ENCODE measurements at regions not wholly inside any gene's neighbourhood (a gene's known extent, or its start where the extent isn't known, plus 50 kb on each side); places are given as distances from the start of the nearest gene placed in this dataset.

- Histone ChIP-seq H3K36me3 (ENCODE audit: control insufficient read depth in 1 of 2, insufficient read depth in 2 of 2, low read length in 2 of 2) (no peaks in the 10 kb centered on the region), H3K27ac (ENCODE audit: low read depth, low read length) (no peak overlapping the region), H3K9me3 (ENCODE audit: control insufficient read depth in 1 of 2, insufficient read depth in 1 of 2, low read depth in 1 of 2, low read length in 2 of 2) (no peaks in the 10 kb centered on the region), H3K4me2 (ENCODE audit: low read length) (no peak overlapping the region), H3K79me2 (ENCODE audit: insufficient read depth, low read length) (no peaks in the 10 kb centered on the region), H3K9ac (ENCODE audit: low read length) (no peak overlapping the region), H4K20me1 (ENCODE audit: insufficient read depth) (no peaks in the 10 kb centered on the region), H3K27me3 (ENCODE audit: insufficient read depth, low read length) (peaks cover 45% of the 10 kb centered on the region), H3K9me2 (ENCODE audit: insufficient read depth) (no peaks in the 10 kb centered on the region), H3K4me1 (ENCODE audit: control insufficient read depth in 1 of 2, insufficient read depth in 2 of 2, low read length in 2 of 2) (no peaks in the 10 kb centered on the region), H3K4me3 (replicated peaks in 1 of 2; ENCODE audit: low read depth in 1 of 2, low read length in 2 of 2) (no peak overlapping the region), H2AFZ (ENCODE audit: low read depth, low read length, poor library complexity, severe bottlenecking) (no peak overlapping the region)
- DNase-seq (ENCODE audit: low read depth, low spot score) (no peak), ATAC-seq (no peak)
- CTCF ChIA-PET, result no interaction called here
- intact Hi-C loops (cut with micrococcal nuclease), result no loop called here
- BruUV-seq (replicated peaks), result no TSS peak
- POLR2A ChIA-PET, result no interaction called here
- RAD21 ChIA-PET (ENCODE audit: low non-redundant PET in 1 of 2, low total read pairs in 2 of 2, uncharacterized antibody in 2 of 2, unreplicated experiment in 2 of 2), result no interaction called here
- TF ChIP-seq POLR2A (IDR thresholded peaks at IDR 0.05; ENCODE audit: borderline replicate concordance, extremely low read depth, insufficient read depth, insufficient read length) (no peak), EZH2 (IDR thresholded peaks at IDR 0.05) (no peak), SRF (IDR thresholded peaks at IDR 0.05; ENCODE audit: low read depth) (no peak), EGR1 (IDR thresholded peaks at IDR 0.05; ENCODE audit: low read depth) (no peak), SP1 (IDR thresholded peaks at IDR 0.05; ENCODE audit: low read depth) (no peak), CEBPB (IDR thresholded peaks at IDR 0.05; ENCODE audit: low read depth) (no peak), TCF7L2 (IDR thresholded peaks at IDR 0.05; ENCODE audit: borderline replicate concordance, extremely low read depth, insufficient read depth, insufficient read length) (no peak), FOSL1 (IDR thresholded peaks at IDR 0.05; ENCODE audit: low read depth) (no peak), SIN3A (IDR thresholded peaks at IDR 0.05; ENCODE audit: low read depth) (no peak), POLR2AphosphoS5 (IDR thresholded peaks at IDR 0.05; ENCODE audit: low read depth, low read length) (no peak), RAD21 (IDR thresholded peaks at IDR 0.05; ENCODE audit: low read depth) (no peak), JUND (IDR thresholded peaks at IDR 0.05) (no peak), ELF1 (IDR thresholded peaks at IDR 0.05; ENCODE audit: borderline replicate concordance, low read depth) (no peak)
- TF ChIP-seq, protein P1, sequence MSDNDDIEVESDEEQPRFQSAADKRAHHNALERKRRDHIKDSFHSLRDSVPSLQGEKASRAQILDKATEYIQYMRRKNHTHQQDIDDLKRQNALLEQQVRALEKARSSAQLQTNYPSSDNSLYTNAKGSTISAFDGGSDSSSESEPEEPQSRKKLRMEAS (IDR thresholded peaks at IDR 0.05), result no peak
- TF ChIP-seq, protein P2, sequence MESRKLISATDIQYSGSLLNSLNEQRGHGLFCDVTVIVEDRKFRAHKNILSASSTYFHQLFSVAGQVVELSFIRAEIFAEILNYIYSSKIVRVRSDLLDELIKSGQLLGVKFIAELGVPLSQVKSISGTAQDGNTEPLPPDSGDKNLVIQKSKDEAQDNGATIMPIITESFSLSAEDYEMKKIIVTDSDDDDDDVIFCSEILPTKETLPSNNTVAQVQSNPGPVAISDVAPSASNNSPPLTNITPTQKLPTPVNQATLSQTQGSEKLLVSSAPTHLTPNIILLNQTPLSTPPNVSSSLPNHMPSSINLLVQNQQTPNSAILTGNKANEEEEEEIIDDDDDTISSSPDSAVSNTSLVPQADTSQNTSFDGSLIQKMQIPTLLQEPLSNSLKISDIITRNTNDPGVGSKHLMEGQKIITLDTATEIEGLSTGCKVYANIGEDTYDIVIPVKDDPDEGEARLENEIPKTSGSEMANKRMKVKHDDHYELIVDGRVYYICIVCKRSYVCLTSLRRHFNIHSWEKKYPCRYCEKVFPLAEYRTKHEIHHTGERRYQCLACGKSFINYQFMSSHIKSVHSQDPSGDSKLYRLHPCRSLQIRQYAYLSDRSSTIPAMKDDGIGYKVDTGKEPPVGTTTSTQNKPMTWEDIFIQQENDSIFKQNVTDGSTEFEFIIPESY (IDR thresholded peaks at IDR 0.05; ENCODE audit: extremely low read depth, insufficient replicate concordance, low read length), result no peak
- TF ChIP-seq, protein P3, sequence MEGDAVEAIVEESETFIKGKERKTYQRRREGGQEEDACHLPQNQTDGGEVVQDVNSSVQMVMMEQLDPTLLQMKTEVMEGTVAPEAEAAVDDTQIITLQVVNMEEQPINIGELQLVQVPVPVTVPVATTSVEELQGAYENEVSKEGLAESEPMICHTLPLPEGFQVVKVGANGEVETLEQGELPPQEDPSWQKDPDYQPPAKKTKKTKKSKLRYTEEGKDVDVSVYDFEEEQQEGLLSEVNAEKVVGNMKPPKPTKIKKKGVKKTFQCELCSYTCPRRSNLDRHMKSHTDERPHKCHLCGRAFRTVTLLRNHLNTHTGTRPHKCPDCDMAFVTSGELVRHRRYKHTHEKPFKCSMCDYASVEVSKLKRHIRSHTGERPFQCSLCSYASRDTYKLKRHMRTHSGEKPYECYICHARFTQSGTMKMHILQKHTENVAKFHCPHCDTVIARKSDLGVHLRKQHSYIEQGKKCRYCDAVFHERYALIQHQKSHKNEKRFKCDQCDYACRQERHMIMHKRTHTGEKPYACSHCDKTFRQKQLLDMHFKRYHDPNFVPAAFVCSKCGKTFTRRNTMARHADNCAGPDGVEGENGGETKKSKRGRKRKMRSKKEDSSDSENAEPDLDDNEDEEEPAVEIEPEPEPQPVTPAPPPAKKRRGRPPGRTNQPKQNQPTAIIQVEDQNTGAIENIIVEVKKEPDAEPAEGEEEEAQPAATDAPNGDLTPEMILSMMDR (IDR thresholded peaks at IDR 0.05 in 2 of 3, conservative IDR thresholded peaks at IDR 0.05 in 1 of 3; ENCODE audit: borderline replicate concordance in 1 of 3, insufficient read depth in 1 of 3, low read depth in 2 of 3, low read length in 2 of 3), result no peak
- TF ChIP-seq, protein P4, sequence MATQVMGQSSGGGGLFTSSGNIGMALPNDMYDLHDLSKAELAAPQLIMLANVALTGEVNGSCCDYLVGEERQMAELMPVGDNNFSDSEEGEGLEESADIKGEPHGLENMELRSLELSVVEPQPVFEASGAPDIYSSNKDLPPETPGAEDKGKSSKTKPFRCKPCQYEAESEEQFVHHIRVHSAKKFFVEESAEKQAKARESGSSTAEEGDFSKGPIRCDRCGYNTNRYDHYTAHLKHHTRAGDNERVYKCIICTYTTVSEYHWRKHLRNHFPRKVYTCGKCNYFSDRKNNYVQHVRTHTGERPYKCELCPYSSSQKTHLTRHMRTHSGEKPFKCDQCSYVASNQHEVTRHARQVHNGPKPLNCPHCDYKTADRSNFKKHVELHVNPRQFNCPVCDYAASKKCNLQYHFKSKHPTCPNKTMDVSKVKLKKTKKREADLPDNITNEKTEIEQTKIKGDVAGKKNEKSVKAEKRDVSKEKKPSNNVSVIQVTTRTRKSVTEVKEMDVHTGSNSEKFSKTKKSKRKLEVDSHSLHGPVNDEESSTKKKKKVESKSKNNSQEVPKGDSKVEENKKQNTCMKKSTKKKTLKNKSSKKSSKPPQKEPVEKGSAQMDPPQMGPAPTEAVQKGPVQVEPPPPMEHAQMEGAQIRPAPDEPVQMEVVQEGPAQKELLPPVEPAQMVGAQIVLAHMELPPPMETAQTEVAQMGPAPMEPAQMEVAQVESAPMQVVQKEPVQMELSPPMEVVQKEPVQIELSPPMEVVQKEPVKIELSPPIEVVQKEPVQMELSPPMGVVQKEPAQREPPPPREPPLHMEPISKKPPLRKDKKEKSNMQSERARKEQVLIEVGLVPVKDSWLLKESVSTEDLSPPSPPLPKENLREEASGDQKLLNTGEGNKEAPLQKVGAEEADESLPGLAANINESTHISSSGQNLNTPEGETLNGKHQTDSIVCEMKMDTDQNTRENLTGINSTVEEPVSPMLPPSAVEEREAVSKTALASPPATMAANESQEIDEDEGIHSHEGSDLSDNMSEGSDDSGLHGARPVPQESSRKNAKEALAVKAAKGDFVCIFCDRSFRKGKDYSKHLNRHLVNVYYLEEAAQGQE (IDR thresholded peaks at IDR 0.05; ENCODE audit: low read depth), result no peak
Observed at GRCh38 chr1:60861961-60862567, 220.3 kb upstream of the NFIA start.

Data from HCT116 (cell line).